HepG2 (cell line): ENCODE measurements at regions not wholly inside any gene's neighbourhood (a gene's known extent, or its start where the extent isn't known, plus 50 kb on each side); places are given as distances from the start of the nearest gene placed in this dataset.

ENCODE experiments used
- ATAC-seq: fragments of 200-7000 bp; cut with Tn5 transposase; 3 replicates; pipeline ENCODE4 v1.9.1; 2020; ENCODE audit warnings: mild to moderate bottlenecking, moderate library complexity
- BruUV-seq: library from RNA; stranded (reverse); fragments of 400-500 nt; replicated peaks from 2 replicates; lab custom pipeline; 2021; lab: Mats Ljungman, UMichigan
- CTCF ChIA-PET: fragments of 300-600 bp; formaldehyde crosslinking; extraction: SDS; loops from one replicate; lab custom pipeline; 2021; ENCODE audit warnings: low total read pairs, inconsistent platforms, low intra/inter-chr PET ratio; lab: Yijun Ruan, JAX
- POLR2A ChIA-PET: fragments of 350-600 bp; sonication (Branson Sonifier 250); formaldehyde crosslinking; loops from one replicate; lab custom pipeline; 2020; ENCODE audit warnings: antibody characterized with exemption, inconsistent platforms; lab: Yijun Ruan, JAX
- DNase-seq: peaks from one replicate; pipeline ENCODE4 v3.0.0-alpha.2; 2015; ENCODE audit warnings: low spot score
- FAIRE-seq: peaks from 3 replicates; lab custom pipeline; 2011; peaks lifted over from hg19 to GRCh38; lab: Jason Lieb, UNC
- H2AFZ ChIP-seq: one replicate; pipeline ENCODE4 v1.6.1; 2011; ENCODE audit warnings: low read length, inconsistent platforms
- H3K27ac ChIP-seq: fragments of 300-600 bp; 3 replicates; pipeline ENCODE4 v1.8.0; 2011; ENCODE audit warnings: mixed run types, mild to moderate bottlenecking, mixed read lengths, low read length, inconsistent platforms; ENCODE audit not compliant: insufficient read depth; ENCODE audit errors: extremely low read length
- H3K27me3 ChIP-seq, 2 experiments: fragments of 200-600 bp in 1 of 2; 2 replicates in 1 of 2; 3 replicates in 1 of 2; pipeline versions ENCODE4 v1.6.0 to v1.8.0; 2011; ENCODE audit warnings: low read length in 2 of 2, mild to moderate bottlenecking in 2 of 2, moderate library complexity in 2 of 2, inconsistent platforms in 1 of 2; ENCODE audit not compliant: insufficient read depth in 2 of 2, control insufficient read depth in 1 of 2
- H3K36me3 ChIP-seq, 2 experiments: fragments of 200-600 bp in 1 of 2; replicated peaks in 1 of 2; 2 replicates in 1 of 2; 3 replicates in 1 of 2; pipeline versions ENCODE4 v1.5.1 to v1.8.0; 2011; ENCODE audit warnings: low read length in 2 of 2, inconsistent platforms in 1 of 2; ENCODE audit not compliant: insufficient read depth in 2 of 2, control insufficient read depth in 1 of 2
- H3K4me1 ChIP-seq: 2 replicates; pipeline ENCODE4 v1.5.1; 2012; ENCODE audit warnings: low read length, inconsistent platforms; ENCODE audit not compliant: insufficient read depth
- H3K4me2 ChIP-seq: 2 replicates; pipeline ENCODE4 v1.6.0; 2011; ENCODE audit warnings: low read depth, low read length, inconsistent platforms
- H3K4me3 ChIP-seq, 3 experiments: fragments of 200-600 bp in 1 of 3; sonication (generic), shearing (Covaris generic) in 1 of 3; replicated peaks in 1 of 3; 2 replicates each; pipeline ENCODE4 v1.5.1; 2011 to 2016; ENCODE audit warnings: low read length in 3 of 3, inconsistent platforms in 2 of 3, low read depth in 2 of 3, mild to moderate bottlenecking in 2 of 3, control low read depth in 1 of 3, mixed read lengths in 1 of 3; ENCODE audit not compliant: insufficient read depth in 1 of 3
- H3K79me2 ChIP-seq: one replicate; pipeline ENCODE4 v1.6.1; 2011; ENCODE audit warnings: low read length, inconsistent platforms; ENCODE audit not compliant: insufficient read depth
- H3K9ac ChIP-seq: 2 replicates; pipeline ENCODE4 v1.6.0; 2011; ENCODE audit warnings: mild to moderate bottlenecking, low read depth, low read length, inconsistent platforms; ENCODE audit not compliant: insufficient read depth
- H3K9me3 ChIP-seq: 2 replicates; pipeline ENCODE4 v1.5.1; 2012; ENCODE audit warnings: mild to moderate bottlenecking, low read length
- H4K20me1 ChIP-seq: 2 replicates; pipeline ENCODE4 v1.6.0; 2011; ENCODE audit warnings: inconsistent platforms, mild to moderate bottlenecking, low read length, moderate library complexity; ENCODE audit not compliant: insufficient read depth
- ETV5 ChIP-seq: IDR thresholded peaks from 2 replicates; pipeline ENCODE4 v1.6.1; 2018; ENCODE audit warnings: missing biosample characterization, missing genetic modification reagents, inconsistent platforms, borderline replicate concordance
- STAT6 ChIP-seq: sonication (generic); formaldehyde crosslinking; IDR thresholded peaks from 2 replicates; pipeline ENCODE4 v1.4.0; 2020; ENCODE audit warnings: missing genetic modification reagents, mild to moderate bottlenecking, borderline replicate concordance
- USF2 ChIP-seq, 2 experiments: sonication (generic) in 1 of 2; formaldehyde crosslinking in 1 of 2; IDR thresholded peaks; 2 replicates each; pipeline versions ENCODE4 v1.5.1 to v1.6.1; 2011 to 2020; ENCODE audit warnings: borderline replicate concordance in 1 of 2, low read depth in 1 of 2, low read length in 1 of 2, mild to moderate bottlenecking in 1 of 2, missing genetic modification reagents in 1 of 2, moderate library complexity in 1 of 2
- ZBTB21 ChIP-seq: sonication (generic); formaldehyde crosslinking; IDR thresholded peaks from 2 replicates; pipeline ENCODE4 v1.4.0; 2020; ENCODE audit warnings: missing genetic modification reagents
- ZFP82 ChIP-seq: sonication (generic); formaldehyde crosslinking; IDR thresholded peaks from 2 replicates; pipeline ENCODE4 v1.5.1; 2020; ENCODE audit warnings: mild to moderate bottlenecking, missing genetic modification reagents, borderline replicate concordance
- ZNF317 ChIP-seq: sonication (generic); formaldehyde crosslinking; IDR thresholded peaks from 2 replicates; pipeline ENCODE4 v1.5.0; 2020; ENCODE audit warnings: mild to moderate bottlenecking, missing genetic modification reagents
- whole genome bisulfite sequencing: methylation state at CpG from one replicate; pipeline ENCODE4 v1.1.6; 2017; ENCODE audit warnings: low lambda C conversion rate; 5-methylcytosine and 5-hydroxymethylcytosine counted together
- in situ Hi-C: cut with HindIII; loops from 2 replicates; pipeline ENCODE4 v1.10.0; 2017; ENCODE audit warnings: low pct_unique_long_range_greater_than_20kb; ENCODE audit not compliant: extremely low pct_ligation_motif_present
- intact Hi-C: fragments of 100-400 bp; cut with micrococcal nuclease; formaldehyde crosslinking; loops from one replicate; pipeline ENCODE4 v1.10.0; 2022; ENCODE audit not compliant: unreplicated experiment

- no peak for FAIRE-seq
- in situ Hi-C loops = no loop called here
- CTCF ChIA-PET = no interaction called here
These were observed 1037.0 kb upstream of the SPRY2 start for GRCh38 chr13:81377921-81378320.

More at GRCh38 chr13:81377921-81378320, 1037.0 kb upstream of the SPRY2 start:
- H3K27ac ChIP-seq = no peak overlapping the region
- intact Hi-C loops = no loop called here
- H3K27me3 ChIP-seq = no peaks in the 10 kb centered on the region
- TF ChIP-seq ZNF317 (CRISPR knock-in tag) = no peak
- no peak for TF ChIP-seq ZBTB21 (CRISPR knock-in tag)
- no peak for TF ChIP-seq STAT6 (CRISPR knock-in tag)
- TF ChIP-seq ZFP82 (CRISPR knock-in tag) = no peak
- TF ChIP-seq ETV5 = no peak
- TF ChIP-seq USF2 (IDR thresholded peaks at IDR 0.05; ENCODE audit: low read depth, low read length) = no peak
- TF ChIP-seq USF2 (CRISPR knock-in tag; IDR thresholded peaks at IDR 0.05; ENCODE audit: borderline replicate concordance) = no peak
- TF ChIP-seq, all 625 proteins: peak for 0
- no peaks in the 10 kb centered on the region for H3K36me3 ChIP-seq
- 0% methylated on average over 1 of the region's 1 CpG for WGBS
- no peak overlapping the region for H3K4me2 ChIP-seq
- H3K79me2 ChIP-seq = no peaks in the 10 kb centered on the region
- POLR2A ChIA-PET = no interaction called here
- no peaks in the 10 kb centered on the region for H3K4me1 ChIP-seq
- H3K4me3 ChIP-seq = no peak overlapping the region
- BruUV-seq = no TSS peak
- H2AFZ ChIP-seq = no peak overlapping the region
- H3K9me3 ChIP-seq = no peaks in the 10 kb centered on the region
- no peak for DNase-seq
- no peak overlapping the region for H3K9ac ChIP-seq
- no peak for ATAC-seq
- no peaks in the 10 kb centered on the region for H4K20me1 ChIP-seq
